ENCODE measurements at regions not wholly inside any gene's neighbourhood (a gene's known extent, or its start where the extent isn't known, plus 50 kb on each side); places are given as distances from the start of the nearest gene placed in this dataset.
"Not testable (repeated sequence)": the region's sequence is repeated elsewhere in the genome, so short reads cannot be mapped to it uniquely, and the experiment has no call there.

GRCh38 chr12:131635491-131636122 is 75.3 kb upstream of the SFSWAP start:
- Histone ChIP-seq H2AFZ (ENCODE audit: low read depth, low read length) (no peak overlapping the region), H3K4me1 (ENCODE audit: insufficient read depth, low read length) (peaks cover 22% of the 10 kb centered on the region)

DNA sequence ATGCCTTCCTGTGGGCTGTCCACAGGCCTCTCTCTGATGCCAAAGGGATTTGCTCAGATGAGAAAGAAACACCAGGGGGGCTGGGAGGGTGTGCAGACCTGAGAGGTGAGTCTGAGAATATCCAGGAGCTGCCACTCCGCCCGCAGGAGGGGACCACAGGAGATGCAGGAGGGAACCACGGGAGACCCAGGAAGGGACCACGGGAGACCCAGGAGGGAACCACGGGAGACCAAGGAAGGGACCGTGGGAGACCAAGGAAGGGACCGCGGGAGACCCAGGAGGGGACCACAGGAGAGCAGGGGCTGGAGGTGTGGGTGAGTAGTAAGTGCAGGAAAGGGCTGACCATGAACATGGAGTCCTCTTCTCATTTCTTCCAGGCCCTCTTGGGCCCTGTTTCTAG is 74.6 kb upstream of the SFSWAP start:
- H3K4me1 ChIP-seq (ENCODE audit: insufficient read depth, low read length) = peaks cover 25% of the 10 kb centered on the region
- no peaks in the 10 kb centered on the region for H3K9me3 ChIP-seq (ENCODE audit: low read length)
- H3K27me3 ChIP-seq (ENCODE audit: insufficient read depth, low read length) = no peaks in the 10 kb centered on the region
- no peak overlapping the region for H3K4me3 ChIP-seq (ENCODE audit: low read length)
- no peak overlapping the region for H2AFZ ChIP-seq (ENCODE audit: low read depth, low read length)
- H3K36me3 ChIP-seq (ENCODE audit: insufficient read depth, low read length) = no peaks in the 10 kb centered on the region

More at GRCh38 chr12:131635491-131636122, 75.3 kb upstream of the SFSWAP start:
- Histone ChIP-seq H3K9me3 (ENCODE audit: low read length) (no peaks in the 10 kb centered on the region), H3K36me3 (ENCODE audit: insufficient read depth, low read length) (no peaks in the 10 kb centered on the region), H3K4me3 (ENCODE audit: low read length) (no peak overlapping the region), H3K27me3 (ENCODE audit: insufficient read depth, low read length) (no peaks in the 10 kb centered on the region)

GRCh38 chr12:131636940-131637750 is 73.7 kb upstream of the SFSWAP start:
- Histone ChIP-seq H3K9me3 (ENCODE audit: low read length) (no peaks in the 10 kb centered on the region), H3K4me3 (ENCODE audit: low read length) (no peak overlapping the region), H3K36me3 (ENCODE audit: insufficient read depth, low read length) (no peaks in the 10 kb centered on the region), H3K27me3 (ENCODE audit: insufficient read depth, low read length) (no peaks in the 10 kb centered on the region), H2AFZ (ENCODE audit: low read depth, low read length) (no peak overlapping the region), H3K4me1 (ENCODE audit: insufficient read depth, low read length) (peaks cover 25% of the 10 kb centered on the region)

- Histone ChIP-seq H3K27me3 (ENCODE audit: insufficient read depth, low read length) (no peaks in the 10 kb centered on the region), H3K36me3 (ENCODE audit: insufficient read depth, low read length) (no peaks in the 10 kb centered on the region), H3K4me1 (ENCODE audit: insufficient read depth, low read length) (peaks cover 19% of the 10 kb centered on the region), H3K4me3 (ENCODE audit: low read length) (no peak overlapping the region), H2AFZ (ENCODE audit: low read depth, low read length) (no peak overlapping the region), H3K9me3 (ENCODE audit: low read length) (no peaks in the 10 kb centered on the region)
Observed at GRCh38 chr12:131637986-131638385, 72.9 kb upstream of the SFSWAP start.

- Histone ChIP-seq H3K4me3 (ENCODE audit: low read length) (no peak overlapping the region), H3K36me3 (ENCODE audit: insufficient read depth, low read length) (no peaks in the 10 kb centered on the region), H2AFZ (ENCODE audit: low read depth, low read length) (no peak overlapping the region)
Observed at GRCh38 chr12:131639270-131639940, 71.5 kb upstream of the SFSWAP start.

DNA sequence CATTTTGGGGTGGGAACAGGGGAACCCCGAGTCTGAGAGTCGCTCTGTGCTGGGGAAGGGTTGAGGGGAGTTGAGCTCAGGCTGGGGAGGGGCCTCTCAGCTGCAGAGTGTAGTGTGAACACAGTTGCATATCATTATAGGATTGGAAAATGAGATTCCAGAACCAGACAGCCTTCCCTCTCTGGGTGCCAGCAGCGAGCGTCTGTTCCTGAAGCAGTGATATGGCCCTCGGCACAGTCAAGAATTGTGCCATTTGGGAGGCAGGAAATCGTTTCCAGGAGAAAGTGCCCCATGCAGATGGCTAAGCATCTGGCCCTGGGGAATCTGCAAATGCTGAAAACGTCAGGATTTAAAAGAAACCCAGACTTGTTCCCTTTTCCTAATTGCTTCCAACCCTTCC is 70.4 kb upstream of the SFSWAP start:
- Histone ChIP-seq H2AFZ (ENCODE audit: low read depth, low read length) (no peak overlapping the region), H3K27me3 (ENCODE audit: insufficient read depth, low read length) (no peaks in the 10 kb centered on the region), H3K9me3 (ENCODE audit: low read length) (no peaks in the 10 kb centered on the region), H3K4me1 (ENCODE audit: insufficient read depth, low read length) (peaks cover 20% of the 10 kb centered on the region), H3K4me3 (ENCODE audit: low read length) (no peak overlapping the region), H3K36me3 (ENCODE audit: insufficient read depth, low read length) (no peaks in the 10 kb centered on the region)

More at GRCh38 chr12:131639270-131639940, 71.5 kb upstream of the SFSWAP start:
- H3K27me3 ChIP-seq (ENCODE audit: insufficient read depth, low read length) = no peaks in the 10 kb centered on the region
- H3K4me1 ChIP-seq (ENCODE audit: insufficient read depth, low read length) = peaks cover 16% of the 10 kb centered on the region
- H3K9me3 ChIP-seq (ENCODE audit: low read length) = no peaks in the 10 kb centered on the region

DNA sequence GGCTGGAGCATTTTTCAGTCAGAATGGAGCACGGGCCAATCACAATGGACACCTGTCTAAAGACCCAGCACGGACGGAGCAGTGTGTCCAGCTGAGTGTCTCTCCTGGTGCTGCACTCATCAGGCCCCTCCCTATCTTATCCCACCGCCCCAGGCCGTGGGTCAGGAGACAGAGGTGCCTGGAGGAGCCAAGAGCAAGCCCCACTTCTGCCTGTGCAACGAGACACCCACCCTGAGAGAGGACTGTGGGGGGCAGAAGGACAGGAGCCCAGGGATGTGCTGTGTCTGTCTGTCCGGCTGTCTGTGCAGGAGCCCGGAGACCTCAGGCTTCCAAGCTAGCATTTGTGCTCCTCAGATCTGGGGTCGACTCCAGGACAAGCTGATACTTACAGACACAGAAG is 69.6 kb upstream of the SFSWAP start:
- Histone ChIP-seq H3K36me3 (ENCODE audit: insufficient read depth, low read length) (no peaks in the 10 kb centered on the region), H3K4me3 (ENCODE audit: low read length) (no peak overlapping the region), H3K9me3 (ENCODE audit: low read length) (no peaks in the 10 kb centered on the region), H2AFZ (ENCODE audit: low read depth, low read length) (no peak overlapping the region), H3K27me3 (ENCODE audit: insufficient read depth, low read length) (no peaks in the 10 kb centered on the region), H3K4me1 (ENCODE audit: insufficient read depth, low read length) (peaks cover 20% of the 10 kb centered on the region)

DNA sequence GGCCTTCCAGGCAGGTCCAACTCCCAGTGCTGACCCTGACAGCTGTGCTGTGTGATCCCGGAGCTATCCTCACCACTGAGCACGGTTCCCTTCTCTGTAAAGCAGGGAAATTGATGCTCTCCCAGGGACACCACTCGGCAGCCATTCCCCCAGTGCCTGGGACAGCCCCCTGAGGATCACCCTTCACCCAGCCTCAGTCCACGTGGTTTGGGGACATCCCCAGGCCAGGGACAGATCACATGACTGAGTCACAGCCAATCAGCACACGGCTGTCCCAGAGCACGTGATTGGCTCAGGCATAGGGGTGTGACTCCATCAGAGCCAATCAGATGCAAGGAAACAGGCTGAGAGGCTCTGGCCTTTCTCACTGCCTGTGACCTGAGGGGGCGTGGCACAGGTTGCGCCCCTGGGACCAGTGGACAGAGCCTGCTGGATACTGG is 68.8 kb upstream of the SFSWAP start:
- H3K36me3 ChIP-seq (ENCODE audit: insufficient read depth, low read length) = no peaks in the 10 kb centered on the region
- no peak overlapping the region for H2AFZ ChIP-seq (ENCODE audit: low read depth, low read length)
- no peaks in the 10 kb centered on the region for H3K9me3 ChIP-seq (ENCODE audit: low read length)

DNA sequence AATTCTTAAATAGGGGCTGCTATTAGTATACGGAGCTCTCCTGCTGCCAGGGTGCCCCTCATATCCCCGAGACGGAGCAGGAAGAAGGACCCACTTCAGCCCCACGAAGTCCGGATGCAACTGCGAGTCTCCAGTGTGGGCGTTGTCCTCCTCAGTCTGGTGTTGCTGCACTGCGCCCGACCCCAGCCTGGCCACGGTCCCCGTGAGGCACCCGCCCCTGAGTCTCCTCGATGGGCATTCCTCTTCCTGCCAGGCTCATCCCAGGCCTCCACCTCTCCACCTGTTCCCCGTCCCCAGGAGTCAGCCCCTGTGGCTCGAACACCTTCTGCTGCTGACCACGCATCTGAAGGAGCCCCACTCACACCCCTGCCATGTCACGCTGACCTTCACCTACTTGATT is 68.1 kb upstream of the SFSWAP start:
- Histone ChIP-seq H3K9me3 (ENCODE audit: low read length) (no peaks in the 10 kb centered on the region), H3K4me1 (ENCODE audit: insufficient read depth, low read length) (peaks cover 20% of the 10 kb centered on the region), H3K36me3 (ENCODE audit: insufficient read depth, low read length) (no peaks in the 10 kb centered on the region), H3K4me3 (ENCODE audit: low read length) (no peak overlapping the region), H3K27me3 (ENCODE audit: insufficient read depth, low read length) (no peaks in the 10 kb centered on the region), H2AFZ (ENCODE audit: low read depth, low read length) (no peak overlapping the region)

More for the DNA sequence above, 68.8 kb upstream of the SFSWAP start:
- H3K4me1 ChIP-seq (ENCODE audit: insufficient read depth, low read length) = peaks cover 20% of the 10 kb centered on the region
- no peaks in the 10 kb centered on the region for H3K27me3 ChIP-seq (ENCODE audit: insufficient read depth, low read length)
- H3K4me3 ChIP-seq (ENCODE audit: low read length) = no peak overlapping the region

DNA sequence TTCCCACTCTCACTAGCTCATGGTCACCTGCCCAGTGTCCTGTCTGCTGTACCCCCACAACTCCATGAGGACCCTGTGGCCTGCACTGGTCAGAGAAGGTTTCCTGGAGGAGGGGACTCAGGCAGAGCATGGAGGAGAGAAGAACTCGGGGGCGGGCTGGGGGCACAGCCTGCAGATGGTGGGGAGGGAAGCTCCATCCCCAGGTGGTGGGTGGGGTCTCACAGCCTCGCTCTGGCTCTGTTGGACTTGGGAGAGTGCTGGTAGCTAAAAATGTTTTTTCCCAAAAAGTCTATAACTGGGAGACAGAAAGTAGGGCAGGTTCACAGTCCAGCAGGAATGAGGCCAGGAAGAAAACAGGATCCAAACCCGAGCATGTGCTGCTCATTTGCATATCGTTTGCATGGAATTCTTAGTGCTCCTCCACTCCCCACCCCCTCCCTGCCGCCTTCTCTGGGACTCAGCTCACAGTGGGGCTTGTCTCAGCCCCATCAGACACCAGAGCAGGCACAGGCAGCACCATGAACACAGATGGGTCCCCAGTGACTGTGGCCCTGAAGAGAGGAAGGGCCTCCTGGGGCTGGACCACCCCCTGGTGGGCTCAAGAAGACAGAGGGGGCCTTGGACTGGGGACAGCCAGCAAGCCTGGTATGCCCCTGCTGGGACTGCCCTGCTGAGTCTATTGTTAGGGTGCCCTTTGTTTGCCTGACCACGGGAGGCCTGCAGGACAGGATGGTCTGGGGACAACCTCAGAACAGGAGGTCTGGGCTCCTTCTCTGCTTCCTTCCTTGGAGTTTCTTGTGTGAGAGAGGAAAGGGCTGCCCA is 67.0 kb upstream of the SFSWAP start:
- H3K36me3 ChIP-seq (ENCODE audit: insufficient read depth, low read length) = no peaks in the 10 kb centered on the region
- no peaks in the 10 kb centered on the region for H3K27me3 ChIP-seq (ENCODE audit: insufficient read depth, low read length)
- peaks cover 20% of the 10 kb centered on the region for H3K4me1 ChIP-seq (ENCODE audit: insufficient read depth, low read length)
- H2AFZ ChIP-seq (ENCODE audit: low read depth, low read length) = no peak overlapping the region
- no peak overlapping the region for H3K4me3 ChIP-seq (ENCODE audit: low read length)
- no peaks in the 10 kb centered on the region for H3K9me3 ChIP-seq (ENCODE audit: low read length)

- H2AFZ ChIP-seq (ENCODE audit: low read depth, low read length) = no peak overlapping the region
- no peaks in the 10 kb centered on the region for H3K36me3 ChIP-seq (ENCODE audit: insufficient read depth, low read length)
- H3K9me3 ChIP-seq (ENCODE audit: low read length) = no peaks in the 10 kb centered on the region
- no peaks in the 10 kb centered on the region for H3K27me3 ChIP-seq (ENCODE audit: insufficient read depth, low read length)
- H3K4me1 ChIP-seq (ENCODE audit: insufficient read depth, low read length) = peaks cover 20% of the 10 kb centered on the region
- no peak overlapping the region for H3K4me3 ChIP-seq (ENCODE audit: low read length)
Observed at GRCh38 chr12:131644481-131644880, 66.4 kb upstream of the SFSWAP start.

GRCh38 chr12:131644917-131645316 is 66.0 kb upstream of the SFSWAP start:
- not testable (repeated sequence) for H3K27me3 ChIP-seq (ENCODE audit: insufficient read depth, low read length); H3K4me3 ChIP-seq (ENCODE audit: low read length); H2AFZ ChIP-seq (ENCODE audit: low read depth, low read length); H3K9me3 ChIP-seq (ENCODE audit: low read length); H3K36me3 ChIP-seq (ENCODE audit: insufficient read depth, low read length)
- peaks cover 20% of the 10 kb centered on the region for H3K4me1 ChIP-seq (ENCODE audit: insufficient read depth, low read length)

Data from neuron (in vitro differentiated cells).